ENCODE measurements at regions not wholly inside any gene's neighbourhood (a gene's known extent, or its start where the extent isn't known, plus 50 kb on each side); places are given as distances from the start of the nearest gene placed in this dataset.
"Not testable (repeated sequence)": the region's sequence is repeated elsewhere in the genome, so short reads cannot be mapped to it uniquely, and the experiment has no call there.

DNA sequence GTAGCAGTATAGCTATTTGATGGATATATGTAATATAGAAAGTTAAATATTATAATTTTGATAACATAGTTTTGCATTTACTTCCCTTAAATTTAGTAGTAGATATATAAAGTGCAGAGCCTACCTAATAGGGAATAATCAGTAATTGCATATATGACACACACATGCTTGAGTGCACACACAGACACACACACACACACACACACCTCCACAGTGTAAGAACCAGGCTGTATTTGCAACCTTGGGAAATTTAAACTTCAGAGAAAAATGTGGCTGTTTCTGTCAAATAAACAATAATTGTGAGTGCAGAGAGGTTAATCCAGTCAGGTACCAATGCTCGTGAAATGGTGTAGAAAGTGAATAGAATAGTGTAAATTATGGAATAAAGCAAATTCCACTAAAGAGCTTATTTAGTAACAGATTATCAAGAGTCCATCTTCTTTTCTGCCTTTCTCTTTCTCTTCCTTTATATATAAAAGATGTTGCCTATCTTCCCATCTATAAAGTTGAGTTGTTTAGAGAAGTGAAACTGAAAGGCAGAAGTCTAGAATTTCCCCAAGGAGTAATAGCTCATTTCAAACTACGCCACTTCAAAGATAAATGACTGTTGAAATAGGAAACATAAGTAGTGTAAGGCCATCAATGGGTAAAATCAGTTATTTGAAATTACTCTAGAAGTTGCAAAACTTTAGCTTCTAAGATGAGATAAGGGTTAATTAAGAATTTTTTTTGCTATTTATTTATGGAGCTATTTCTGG, 273.7 kb downstream of the SRGAP2C start (continued):
- TF ChIP-seq, protein P1, sequence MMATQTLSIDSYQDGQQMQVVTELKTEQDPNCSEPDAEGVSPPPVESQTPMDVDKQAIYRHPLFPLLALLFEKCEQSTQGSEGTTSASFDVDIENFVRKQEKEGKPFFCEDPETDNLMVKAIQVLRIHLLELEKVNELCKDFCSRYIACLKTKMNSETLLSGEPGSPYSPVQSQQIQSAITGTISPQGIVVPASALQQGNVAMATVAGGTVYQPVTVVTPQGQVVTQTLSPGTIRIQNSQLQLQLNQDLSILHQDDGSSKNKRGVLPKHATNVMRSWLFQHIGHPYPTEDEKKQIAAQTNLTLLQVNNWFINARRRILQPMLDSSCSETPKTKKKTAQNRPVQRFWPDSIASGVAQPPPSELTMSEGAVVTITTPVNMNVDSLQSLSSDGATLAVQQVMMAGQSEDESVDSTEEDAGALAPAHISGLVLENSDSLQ (IDR thresholded peaks at IDR 0.05) = peak; percentile 67; the same call in 1 of the 2 replicates
- TF ChIP-seq BMI1 (IDR thresholded peaks at IDR 0.05; ENCODE audit: borderline replicate concordance) (peak; percentile 89), ETV6 (conservative IDR thresholded peaks at IDR 0.05 in 1 of 2, IDR thresholded peaks at IDR 0.05 in 1 of 2; ENCODE audit: borderline replicate concordance in 1 of 2, low read depth in 1 of 2) (peak in 1 of 2 experiments; percentile 50; a peak in 1 of 4 replicates), SUZ12 (IDR thresholded peaks at IDR 0.05; ENCODE audit: unreplicated experiment) (no peak), NBN (IDR thresholded peaks at IDR 0.05) (peak; percentile 65; the same call in 1 of the 2 replicates), SMC3 (IDR thresholded peaks at IDR 0.05; ENCODE audit: borderline replicate concordance, low read length) (no peak), CBX3 (IDR thresholded peaks at IDR 0.05; ENCODE audit: borderline replicate concordance, low read depth) (no peak), NFIC (IDR thresholded peaks at IDR 0.05; ENCODE audit: low read depth, low read length) (peak; percentile 94)

DNA sequence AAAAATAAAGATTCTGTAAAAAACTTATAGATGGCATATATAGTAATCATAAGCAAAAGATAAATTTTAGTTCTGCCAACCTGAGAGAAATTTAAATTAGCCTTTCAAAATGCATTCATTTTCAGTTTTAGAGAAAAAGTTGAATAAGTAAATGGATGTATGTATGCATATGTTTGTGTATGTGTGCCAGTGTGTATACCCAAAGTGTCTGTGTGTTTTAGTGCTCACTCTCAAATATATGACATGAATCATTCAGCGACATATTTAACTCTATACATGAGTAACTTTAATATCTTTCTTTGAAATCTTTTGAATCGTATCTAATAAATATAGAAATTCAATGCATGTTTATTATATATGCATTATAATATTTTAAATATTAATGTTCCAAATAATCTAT, 274.5 kb downstream of the SRGAP2C start:
- H3K79me2 ChIP-seq (ENCODE audit: control insufficient read depth, insufficient read depth, low read length) = no peaks in the 10 kb centered on the region
- no peak overlapping the region for H3K27ac ChIP-seq (ENCODE audit: control insufficient read depth, insufficient read depth)
- RAD21 ChIA-PET (ENCODE audit: unreplicated experiment) = no interaction called here
- no peaks in the 10 kb centered on the region for H3K9me3 ChIP-seq (replicated peaks; ENCODE audit: control insufficient read depth, insufficient read depth, low read length)
- H3K27me3 ChIP-seq (replicated peaks in 1 of 2; ENCODE audit: control insufficient read depth in 2 of 2, insufficient read depth in 2 of 2, low read length in 1 of 2) = no peaks in the 10 kb centered on the region
- WGBS (ENCODE audit: insufficient coverage, insufficient replicate concordance, low lambda C conversion rate, missing lambda C conversion rate) = 27% methylated on average over 2 of the region's 2 CpGs
- no peaks in the 10 kb centered on the region for H3K36me3 ChIP-seq (ENCODE audit: control insufficient read depth in 2 of 2, insufficient read depth in 2 of 2, low read length in 1 of 2)
- intact Hi-C loops (cut with micrococcal nuclease; ENCODE audit: unreplicated experiment) (no loop called here), in situ Hi-C loops (cut with MboI) (no loop called here)
- POLR2A ChIA-PET = no interaction called here
- FAIRE-seq = no peak
- no peaks in the 10 kb centered on the region for H4K20me1 ChIP-seq (ENCODE audit: control insufficient read depth, insufficient read depth)
- CTCF ChIA-PET = no interaction called here
- no peak overlapping the region for H3K4me2 ChIP-seq (ENCODE audit: control insufficient read depth, insufficient read depth)
- H3K4me3 ChIP-seq = no peak overlapping the region
- SMC1A ChIA-PET (ENCODE audit: uncharacterized antibody, unreplicated experiment) = interaction anchor here (1.0 to 1.5 kb wide), 4 partner anchors 10 to 59 kb away, joined by 3 to 6 read pairs (median 4); no protein-coding TSS in a partner anchor
- no peak overlapping the region for H3K9ac ChIP-seq (ENCODE audit: control insufficient read depth, insufficient read depth, low read length)
- ATAC-seq = no peak
- H3K4me1 ChIP-seq (ENCODE audit: control insufficient read depth, insufficient read depth, low read length) = no peaks in the 10 kb centered on the region
- TF ChIP-seq, protein P2, sequence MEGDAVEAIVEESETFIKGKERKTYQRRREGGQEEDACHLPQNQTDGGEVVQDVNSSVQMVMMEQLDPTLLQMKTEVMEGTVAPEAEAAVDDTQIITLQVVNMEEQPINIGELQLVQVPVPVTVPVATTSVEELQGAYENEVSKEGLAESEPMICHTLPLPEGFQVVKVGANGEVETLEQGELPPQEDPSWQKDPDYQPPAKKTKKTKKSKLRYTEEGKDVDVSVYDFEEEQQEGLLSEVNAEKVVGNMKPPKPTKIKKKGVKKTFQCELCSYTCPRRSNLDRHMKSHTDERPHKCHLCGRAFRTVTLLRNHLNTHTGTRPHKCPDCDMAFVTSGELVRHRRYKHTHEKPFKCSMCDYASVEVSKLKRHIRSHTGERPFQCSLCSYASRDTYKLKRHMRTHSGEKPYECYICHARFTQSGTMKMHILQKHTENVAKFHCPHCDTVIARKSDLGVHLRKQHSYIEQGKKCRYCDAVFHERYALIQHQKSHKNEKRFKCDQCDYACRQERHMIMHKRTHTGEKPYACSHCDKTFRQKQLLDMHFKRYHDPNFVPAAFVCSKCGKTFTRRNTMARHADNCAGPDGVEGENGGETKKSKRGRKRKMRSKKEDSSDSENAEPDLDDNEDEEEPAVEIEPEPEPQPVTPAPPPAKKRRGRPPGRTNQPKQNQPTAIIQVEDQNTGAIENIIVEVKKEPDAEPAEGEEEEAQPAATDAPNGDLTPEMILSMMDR (IDR thresholded peaks at IDR 0.05 in 2 of 3, conservative IDR thresholded peaks at IDR 0.05 in 1 of 3; ENCODE audit: control insufficient read depth in 2 of 3, extremely low read depth in 1 of 3, insufficient read depth in 1 of 3, low read depth in 3 of 3, low read length in 3 of 3) = no peak
- DNase-seq (ENCODE audit: low read depth, low spot score) = no peak
- BruUV-seq (replicated peaks) = no TSS peak
- no peak overlapping the region for H2AFZ ChIP-seq (ENCODE audit: control insufficient read depth, low read depth, low read length)

DNA sequence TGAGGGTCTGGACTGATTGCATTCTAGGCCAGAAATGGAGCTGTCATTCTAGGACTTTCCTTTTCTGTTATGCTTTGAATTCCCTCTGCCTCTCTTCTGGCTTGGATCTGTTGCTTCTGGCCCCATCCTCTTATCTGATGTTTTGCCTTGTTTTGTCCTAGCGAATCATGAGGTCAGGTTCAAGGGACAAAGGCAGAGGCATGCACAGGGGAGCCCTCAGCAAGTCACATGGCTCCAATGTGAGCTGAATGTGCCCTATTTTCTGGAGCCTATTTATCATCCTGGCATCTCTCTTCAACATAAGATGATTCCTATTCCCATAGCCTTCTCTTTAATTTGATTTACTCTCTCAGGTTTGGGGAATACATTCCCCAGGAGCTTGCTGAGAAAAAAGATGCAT, 284.6 kb downstream of the SRGAP2C start:
- H3K79me2 ChIP-seq (ENCODE audit: control insufficient read depth, insufficient read depth, low read length); ATAC-seq; RAD21 ChIA-PET (ENCODE audit: unreplicated experiment); H2AFZ ChIP-seq (ENCODE audit: control insufficient read depth, low read depth, low read length); in situ Hi-C loops (cut with MboI); H3K36me3 ChIP-seq (ENCODE audit: control insufficient read depth in 2 of 2, insufficient read depth in 2 of 2, low read length in 1 of 2); H4K20me1 ChIP-seq (ENCODE audit: control insufficient read depth, insufficient read depth); H3K4me2 ChIP-seq (ENCODE audit: control insufficient read depth, insufficient read depth); H3K9me3 ChIP-seq (replicated peaks; ENCODE audit: control insufficient read depth, insufficient read depth, low read length); H3K27me3 ChIP-seq (replicated peaks in 1 of 2; ENCODE audit: control insufficient read depth in 2 of 2, insufficient read depth in 2 of 2, low read length in 1 of 2); DNase-seq (ENCODE audit: low read depth, low spot score); POLR2A ChIA-PET; H3K27ac ChIP-seq (ENCODE audit: control insufficient read depth, insufficient read depth); BruUV-seq (replicated peaks); H3K4me1 ChIP-seq (ENCODE audit: control insufficient read depth, insufficient read depth, low read length); H3K9ac ChIP-seq (ENCODE audit: control insufficient read depth, insufficient read depth, low read length); H3K4me3 ChIP-seq: not testable (repeated sequence)
- CTCF ChIA-PET = interaction anchor here (0.6 kb wide), 1 partner anchor 47 kb away, joined by 3 read pairs; no protein-coding TSS in a partner anchor
- 28% methylated on average over 1 of the region's 1 CpG for WGBS (ENCODE audit: insufficient coverage, insufficient replicate concordance, low lambda C conversion rate, missing lambda C conversion rate)
- peak; percentile 83 for FAIRE-seq
- SMC1A ChIA-PET (ENCODE audit: uncharacterized antibody, unreplicated experiment) = interaction anchor here (1.0 kb wide), 1 partner anchor 11 kb away, joined by 6 read pairs; no protein-coding TSS in a partner anchor
- intact Hi-C loops (cut with micrococcal nuclease; ENCODE audit: unreplicated experiment) = loop anchor here (10.0 kb wide), 1 partner anchor 55 kb away; no protein-coding TSS in a partner anchor
